Activated B cell treated with CpG ODN at 0.5 μM for 24 hours (primary cell): ENCODE measurements at regions not wholly inside any gene's neighbourhood (a gene's known extent, or its start where the extent isn't known, plus 50 kb on each side); places are given as distances from the start of the nearest gene placed in this dataset.

Source experiments
- ATAC-seq: fragments of 200-7000 bp; cut with Tn5 transposase; one replicate; pipeline ENCODE4 v1.10.0; 2021; ENCODE audit warnings: low read depth, mild to moderate bottlenecking, moderate library complexity
- CTCF ChIA-PET: fragments of 350-600 bp; sonication (Branson Sonifier 250); formaldehyde crosslinking; loops from one replicate; lab custom pipeline; 2021; ENCODE audit warnings: antibody characterized with exemption; lab: Charles Lee
- POLR2A ChIA-PET: fragments of 350-600 bp; sonication (Branson Sonifier 250); formaldehyde crosslinking; loops from one replicate; lab custom pipeline; 2021; ENCODE audit warnings: antibody characterized with exemption; lab: Charles Lee
- DNase-seq: peaks from one replicate; pipeline ENCODE4 v3.0.0; 2022
- H3K27ac Mint-ChIP-seq: one replicate; pipeline ENCODE4 v1.8.0; 2020; ENCODE audit warnings: mixed read lengths
- H3K27me3 Mint-ChIP-seq: one replicate; pipeline ENCODE4 v1.8.0; 2021; ENCODE audit warnings: mixed read lengths
- H3K36me3 Mint-ChIP-seq: one replicate; pipeline ENCODE4 v1.8.0; 2021; ENCODE audit warnings: low read depth, mixed read lengths
- H3K4me1 Mint-ChIP-seq: one replicate; pipeline ENCODE4 v1.8.0; 2021; ENCODE audit warnings: mixed read lengths
- H3K4me3 Mint-ChIP-seq: one replicate; pipeline ENCODE4 v1.8.0; 2020; ENCODE audit warnings: mild to moderate bottlenecking, mixed read lengths
- H3K9me3 Mint-ChIP-seq: one replicate; pipeline ENCODE4 v1.8.0; 2020; ENCODE audit warnings: mixed read lengths
- CTCF ChIP-seq: fragments of 200-600 bp; IDR thresholded peaks from one replicate; pipeline ENCODE4 v1.8.0; 2022; ENCODE audit warnings: antibody characterized with exemption, mild to moderate bottlenecking
- intact Hi-C: fragments of 100-400 bp; cut with micrococcal nuclease; formaldehyde crosslinking; loops from one replicate; pipeline ENCODE4 v1.15.1; 2024

GRCh38 chr10:105718207-105718995, 1077.3 kb downstream of the SORCS3 start:
- Mint-ChIP-seq H3K27me3 (no peaks in the 10 kb centered on the region), H3K4me1 (no peaks in the 10 kb centered on the region), H3K4me3 (no peak overlapping the region), H3K27ac (no peak overlapping the region), H3K9me3 (peaks cover 9% of the 10 kb centered on the region), H3K36me3 (no peaks in the 10 kb centered on the region)
- intact Hi-C loops = no loop called here
- CTCF ChIA-PET = no interaction called here
- ATAC-seq (no peak), DNase-seq (no peak)
- no peak for TF ChIP-seq CTCF
- POLR2A ChIA-PET = no interaction called here

GRCh38 chr10:105714728-105715127, 1073.6 kb downstream of the SORCS3 start:
- no peaks in the 10 kb centered on the region for H3K4me1 Mint-ChIP-seq
- no peak for ATAC-seq
- intact Hi-C loops = no loop called here
- no peak overlapping the region for H3K27ac Mint-ChIP-seq
- no peak for DNase-seq
- H3K9me3 Mint-ChIP-seq = peaks cover 14% of the 10 kb centered on the region
- ChIA-PET POLR2A (no interaction called here), CTCF (no interaction called here)
- no peaks in the 10 kb centered on the region for H3K27me3 Mint-ChIP-seq
- H3K4me3 Mint-ChIP-seq = no peak overlapping the region
- no peaks in the 10 kb centered on the region for H3K36me3 Mint-ChIP-seq
- no peak for TF ChIP-seq CTCF

GRCh38 chr10:105707603-105708002, 1066.5 kb downstream of the SORCS3 start:
- Mint-ChIP-seq H3K27me3 (no peaks in the 10 kb centered on the region), H3K9me3 (peaks cover 3% of the 10 kb centered on the region), H3K36me3 (no peaks in the 10 kb centered on the region), H3K4me3 (no peak overlapping the region), H3K4me1 (no peaks in the 10 kb centered on the region), H3K27ac (no peak overlapping the region)
- ChIA-PET CTCF (no interaction called here), POLR2A (no interaction called here)
- no peak for TF ChIP-seq CTCF
- ATAC-seq (no peak), DNase-seq (no peak)
- intact Hi-C loops = no loop called here

GRCh38 chr10:105706281-105707026, 1065.4 kb downstream of the SORCS3 start:
- Mint-ChIP-seq H3K27ac (no peak overlapping the region), H3K36me3 (no peaks in the 10 kb centered on the region), H3K27me3 (no peaks in the 10 kb centered on the region), H3K4me1 (no peaks in the 10 kb centered on the region), H3K4me3 (no peak overlapping the region), H3K9me3 (peaks cover 3% of the 10 kb centered on the region)
- no peak for ATAC-seq
- CTCF ChIA-PET = no interaction called here
- no peak for DNase-seq
- POLR2A ChIA-PET = no interaction called here
- TF ChIP-seq CTCF = no peak
- intact Hi-C loops = no loop called here

- H3K4me1 Mint-ChIP-seq = no peaks in the 10 kb centered on the region
- H3K36me3 Mint-ChIP-seq = no peaks in the 10 kb centered on the region
- TF ChIP-seq CTCF = no peak
- ATAC-seq (no peak), DNase-seq (no peak)
- no peaks in the 10 kb centered on the region for H3K9me3 Mint-ChIP-seq
- H3K4me3 Mint-ChIP-seq = no peak overlapping the region
- H3K27me3 Mint-ChIP-seq = no peaks in the 10 kb centered on the region
- CTCF ChIA-PET = no interaction called here
- POLR2A ChIA-PET = no interaction called here
- intact Hi-C loops = no loop called here
- no peak overlapping the region for H3K27ac Mint-ChIP-seq
Measured at GRCh38 chr10:105702211-105702610, 1061.1 kb downstream of the SORCS3 start.
